ENCODE measurements at regions not wholly inside any gene's neighbourhood (a gene's known extent, or its start where the extent isn't known, plus 50 kb on each side); places are given as distances from the start of the nearest gene placed in this dataset.

DNA sequence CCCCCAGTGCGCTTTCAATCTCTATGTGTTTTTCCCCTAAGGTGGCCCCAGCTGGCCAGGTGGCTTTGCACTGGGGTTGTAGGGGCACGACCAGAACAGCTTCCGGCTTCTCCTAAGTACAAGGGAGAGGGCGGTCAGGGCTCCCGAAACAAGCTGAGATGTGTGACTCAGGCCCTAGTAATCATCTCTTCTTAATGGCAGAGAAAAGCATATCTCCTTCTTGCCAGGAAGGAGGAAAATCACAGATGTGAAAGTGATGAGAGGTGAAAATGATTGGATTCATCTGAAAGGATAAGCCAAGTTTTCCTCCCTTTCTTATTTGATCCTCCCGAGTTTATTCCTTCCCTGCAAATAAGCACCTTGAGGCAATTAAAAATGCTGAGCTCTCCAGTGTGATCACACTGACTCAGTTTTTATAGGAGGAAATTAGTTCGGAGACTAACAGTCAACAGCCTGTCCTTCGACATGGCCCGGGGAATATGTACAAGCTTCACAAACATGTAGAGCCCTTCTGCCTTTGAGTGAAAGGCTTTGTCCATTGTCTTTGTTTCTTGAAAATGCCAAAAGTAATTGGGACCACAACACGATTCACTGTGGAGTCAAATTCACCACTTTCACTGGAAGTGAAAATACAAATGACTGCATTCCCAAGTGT is 514.8 kb downstream of the PSAT1 start:
- DNase-seq: no peak

- DNase-seq: no peak
These were observed 515.7 kb downstream of the PSAT1 start for GRCh38 chr9:78812665-78813064.

DNA sequence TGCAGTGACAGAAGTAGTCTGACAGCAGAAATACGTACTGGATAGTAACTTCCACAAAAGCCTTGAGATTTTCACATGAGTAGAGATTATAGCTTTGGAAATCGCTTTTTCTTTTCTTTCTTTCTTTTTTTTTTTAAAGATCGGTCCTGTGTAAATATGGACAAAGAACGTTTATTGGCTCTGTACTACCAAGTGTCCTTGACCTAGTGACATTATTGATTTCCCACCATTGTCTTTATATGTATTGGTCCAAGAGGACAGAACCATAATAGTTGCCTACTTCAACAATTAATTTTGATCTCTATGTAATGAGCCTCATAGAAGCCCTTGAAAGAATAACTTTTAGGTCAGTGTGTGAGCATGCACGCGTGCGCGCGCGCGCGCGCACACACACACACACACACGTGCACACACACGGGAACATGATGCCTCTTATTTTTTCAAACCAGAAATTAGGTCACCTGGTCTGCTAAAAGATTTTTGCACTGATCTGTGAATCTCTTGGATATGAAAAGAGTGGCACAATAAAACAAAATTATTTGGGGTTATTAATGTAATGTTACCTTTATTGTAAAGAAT is 516.8 kb downstream of the PSAT1 start:
- no peak for DNase-seq

GRCh38 chr9:78821126-78821822 is 524.3 kb downstream of the PSAT1 start:
- peak; percentile 5 for DNase-seq

DNA sequence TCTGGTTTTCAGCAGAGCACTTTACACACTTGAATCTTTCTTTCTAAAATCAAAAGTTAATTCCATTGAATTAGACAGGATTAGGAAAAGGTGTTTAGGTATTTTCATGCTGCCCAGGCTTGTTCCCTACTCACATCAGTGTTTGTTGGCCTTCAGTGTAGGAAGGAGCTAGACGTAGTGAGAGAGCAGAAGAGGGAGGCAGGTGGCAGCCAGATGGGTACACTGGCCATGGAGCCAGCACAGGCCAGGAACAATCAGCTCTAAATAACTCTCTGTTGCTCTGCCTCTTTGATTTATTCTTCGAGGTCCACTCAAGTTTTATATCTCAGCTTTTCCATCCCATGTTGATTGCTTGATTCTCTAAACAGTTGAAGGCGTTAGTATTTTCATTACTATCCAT is 529.6 kb downstream of the PSAT1 start:
- no peak for DNase-seq

- DNase-seq: no peak
These were observed 531.6 kb downstream of the PSAT1 start for GRCh38 chr9:78828521-78828920.

DNA sequence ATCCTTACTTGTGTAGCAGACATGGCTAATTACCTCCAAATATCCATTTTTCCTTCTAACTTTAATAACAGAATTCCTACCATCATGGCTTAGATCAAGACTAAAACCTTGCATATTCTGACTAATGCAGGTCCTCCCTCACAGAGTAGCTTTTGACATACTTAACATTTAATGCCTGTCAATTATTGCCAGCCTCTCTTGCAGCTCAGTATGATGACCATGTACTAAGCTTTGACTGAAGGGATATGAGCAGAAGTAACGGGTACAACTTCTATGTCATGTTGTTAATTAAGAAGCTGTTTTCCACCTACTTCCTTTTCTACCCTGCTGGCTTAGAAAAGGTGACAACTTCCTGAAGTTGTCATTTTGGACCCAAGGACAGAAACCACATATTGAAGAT is 533.4 kb downstream of the PSAT1 start:
- DNase-seq: no peak

- DNase-seq: no peak
These were observed 534.8 kb downstream of the PSAT1 start for GRCh38 chr9:78831726-78832125.

DNA sequence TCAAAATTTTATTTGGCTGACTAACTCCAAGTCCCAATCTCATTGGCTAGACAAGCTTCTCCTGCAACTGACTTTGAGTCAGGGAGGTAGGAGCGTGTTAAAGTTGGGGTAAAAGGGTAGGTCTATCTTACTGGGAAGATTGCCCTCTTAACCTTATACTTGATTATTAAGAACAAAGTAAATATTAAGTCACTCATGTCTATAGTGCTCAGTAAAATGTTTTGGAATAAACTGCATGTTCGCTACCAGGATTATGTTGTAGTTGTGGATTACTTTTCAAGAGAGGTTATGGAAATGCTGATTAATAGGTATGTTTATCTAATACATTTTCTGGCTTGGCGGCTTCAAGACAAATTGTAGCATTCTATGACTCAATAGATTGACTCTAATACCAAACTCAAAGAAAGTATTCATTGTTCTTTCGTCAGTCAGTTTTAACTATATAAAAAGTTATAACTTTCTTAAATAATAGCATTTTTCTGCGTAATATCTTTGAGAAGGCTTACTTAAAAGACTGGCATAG is 539.1 kb downstream of the PSAT1 start:
- no peak for DNase-seq

DNA sequence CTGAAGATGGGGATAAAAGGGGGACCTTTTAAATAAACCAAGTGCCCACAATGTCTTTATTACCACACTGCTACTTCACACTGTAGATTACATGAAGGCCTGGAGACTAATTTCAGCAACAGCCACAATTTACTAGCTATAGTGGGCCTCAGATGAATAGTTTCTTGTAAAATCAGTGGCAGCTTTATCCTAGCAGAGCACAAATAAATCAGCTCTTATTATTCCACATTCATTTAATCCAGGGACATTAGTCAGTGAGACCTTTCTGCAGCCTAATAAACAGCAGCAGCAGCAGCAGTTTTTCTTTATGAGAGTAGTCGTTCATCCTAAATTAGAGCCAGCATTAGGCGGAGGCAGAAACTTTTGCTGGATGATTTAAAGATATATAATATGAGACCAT is 542.3 kb downstream of the PSAT1 start:
- DNase-seq: no peak

GRCh38 chr9:78848061-78848460 is 551.1 kb downstream of the PSAT1 start:
- DNase-seq: no peak

- no peak for DNase-seq
These were observed 559.2 kb downstream of the PSAT1 start for GRCh38 chr9:78856144-78856543.

DNA sequence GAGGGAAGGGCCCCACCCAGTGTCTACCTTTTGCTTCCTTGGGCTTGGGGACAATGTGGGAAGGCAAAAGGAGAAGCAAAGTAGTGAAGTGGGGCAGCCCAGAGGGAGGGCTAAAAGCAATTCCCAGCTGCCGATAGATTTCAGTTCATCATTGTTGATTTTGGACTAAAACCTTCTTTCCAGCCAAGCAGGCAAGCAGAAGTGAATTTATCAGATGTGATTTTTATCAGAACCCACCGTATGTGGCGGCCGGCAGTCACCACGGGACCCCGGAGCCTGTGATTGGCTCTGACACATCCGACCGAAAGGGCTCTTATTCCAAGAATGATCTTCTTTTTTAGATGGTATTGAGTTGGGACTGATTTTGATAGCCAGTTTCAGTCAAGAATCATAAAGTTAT is 559.9 kb downstream of the PSAT1 start:
- no peak for DNase-seq

- no peak for DNase-seq
These were observed 560.7 kb downstream of the PSAT1 start for GRCh38 chr9:78857373-78858225.

- no peak for DNase-seq
These were observed 561.3 kb downstream of the PSAT1 start for GRCh38 chr9:78858266-78858665.

DNA sequence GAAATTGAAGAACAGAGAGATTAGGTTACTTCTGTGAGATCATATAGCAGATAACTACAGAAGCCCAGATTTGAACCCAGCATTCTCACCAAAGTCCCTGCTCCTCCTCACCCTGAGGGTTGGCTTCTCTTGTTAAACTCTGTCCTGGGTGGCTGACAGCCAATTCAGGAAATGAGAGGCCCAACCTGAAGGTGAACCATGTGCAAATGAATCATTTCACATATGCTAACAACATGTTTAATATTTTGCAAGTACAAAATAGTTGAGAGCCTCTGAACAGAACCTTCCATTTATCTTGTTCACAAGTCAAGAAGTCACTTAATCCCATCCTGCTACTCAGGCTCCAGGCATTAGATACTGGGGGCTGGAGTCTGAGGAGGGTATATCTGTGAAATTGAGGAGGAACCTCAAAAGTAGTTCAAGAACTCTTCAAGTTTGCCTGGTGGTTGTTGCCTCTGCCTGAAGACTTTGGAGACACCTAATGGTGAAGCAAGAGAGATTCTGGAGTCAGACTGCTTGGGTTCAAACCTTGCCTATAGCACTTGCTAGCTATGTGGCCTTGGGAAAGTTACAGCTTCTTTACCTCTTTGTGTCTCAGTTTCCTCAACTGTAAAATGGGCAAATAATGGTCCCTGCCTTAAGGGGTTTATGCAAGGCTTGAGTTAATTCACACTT is 564.0 kb downstream of the PSAT1 start:
- DNase-seq: no peak

GRCh38 chr9:78863531-78863930 is 566.6 kb downstream of the PSAT1 start:
- no peak for DNase-seq

GRCh38 chr9:78865737-78866136 is 568.8 kb downstream of the PSAT1 start:
- DNase-seq: no peak

DNA sequence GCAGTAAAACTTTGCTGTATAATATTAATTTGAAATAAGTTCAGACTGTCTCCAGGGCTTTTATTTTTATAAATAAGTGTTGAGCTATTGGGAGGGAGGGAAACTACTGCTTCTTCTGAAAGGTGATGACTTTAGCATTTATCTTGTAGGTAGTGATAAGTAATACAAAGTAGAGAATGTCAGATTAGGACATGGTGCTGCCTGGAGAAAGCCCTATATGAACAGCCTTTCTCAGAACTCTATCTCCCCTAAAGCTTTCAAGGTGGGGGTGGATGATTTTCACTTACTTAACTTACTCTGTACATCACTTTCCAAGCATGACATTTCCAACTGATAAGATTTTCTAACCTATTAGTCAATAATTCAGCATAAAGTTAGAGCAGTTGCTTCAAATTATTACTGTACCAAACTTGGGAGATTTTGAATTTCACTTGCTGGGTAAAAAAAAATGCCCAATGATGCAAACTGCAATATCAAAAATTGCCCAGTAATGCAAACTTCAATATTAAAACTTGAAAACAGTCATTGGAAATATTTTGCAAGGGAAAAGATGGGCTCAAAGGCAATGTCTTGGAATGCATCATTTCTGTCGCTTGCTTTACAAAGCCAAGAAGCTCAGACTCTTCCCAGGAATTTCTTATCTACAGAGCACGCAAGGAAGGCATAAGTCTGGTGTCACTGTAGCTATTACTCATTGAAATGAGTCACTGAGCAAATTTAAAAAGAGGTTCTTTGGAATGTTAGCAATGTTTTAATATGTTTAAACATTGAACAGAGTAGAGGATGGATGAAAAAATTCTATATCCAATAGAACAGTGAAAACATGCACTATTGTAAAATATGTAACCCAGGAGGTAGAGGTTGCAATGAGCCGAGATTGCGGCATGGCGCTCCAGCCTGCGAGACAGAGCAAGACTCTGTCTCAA is 569.5 kb downstream of the PSAT1 start:
- no peak for DNase-seq

DNA sequence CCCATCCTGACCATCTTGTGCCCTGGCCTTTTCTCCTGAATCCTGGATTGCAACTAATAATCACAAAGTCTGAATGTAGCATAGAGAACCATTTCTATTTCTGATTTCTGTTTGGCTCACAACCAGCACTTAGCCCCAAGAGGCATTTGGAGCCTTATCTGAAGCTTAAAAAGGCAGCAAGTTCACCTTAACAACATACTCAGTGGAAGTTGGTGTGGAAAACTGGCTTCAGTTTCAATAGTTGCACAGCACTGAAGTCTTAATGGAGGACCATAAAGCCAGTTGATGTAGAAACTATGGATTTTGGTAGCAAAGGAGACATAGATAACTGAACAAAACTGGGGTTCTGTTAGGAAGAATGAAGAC is 574.1 kb downstream of the PSAT1 start:
- DNase-seq: no peak

GRCh38 chr9:78871452-78872331 is 574.8 kb downstream of the PSAT1 start:
- no peak for DNase-seq
